ENCODE measurements at regions not wholly inside any gene's neighbourhood (a gene's known extent, or its start where the extent isn't known, plus 50 kb on each side); places are given as distances from the start of the nearest gene placed in this dataset.

DNA sequence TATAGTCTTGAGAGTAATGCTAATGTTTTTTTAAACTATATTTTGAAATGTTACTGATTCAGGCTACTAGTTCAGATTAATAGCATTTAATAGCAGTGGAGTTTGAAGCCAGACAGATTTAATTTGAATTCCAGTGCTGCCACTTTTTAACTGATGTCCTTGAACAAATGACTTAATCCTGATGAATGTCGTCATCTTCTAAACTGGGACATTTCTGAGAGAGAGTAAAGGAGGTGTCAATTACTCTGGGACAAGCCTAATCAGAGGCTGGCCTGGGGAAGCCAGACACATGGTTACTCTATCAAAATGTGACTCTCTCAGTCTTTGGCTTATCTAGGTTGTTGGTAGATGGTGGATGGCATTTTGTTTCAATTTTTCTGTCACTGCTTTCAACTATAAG lies 246.7 kb downstream of the HS3ST3A1 start:
- DNase-seq (ENCODE audit: low spot score) = no peak

DNA sequence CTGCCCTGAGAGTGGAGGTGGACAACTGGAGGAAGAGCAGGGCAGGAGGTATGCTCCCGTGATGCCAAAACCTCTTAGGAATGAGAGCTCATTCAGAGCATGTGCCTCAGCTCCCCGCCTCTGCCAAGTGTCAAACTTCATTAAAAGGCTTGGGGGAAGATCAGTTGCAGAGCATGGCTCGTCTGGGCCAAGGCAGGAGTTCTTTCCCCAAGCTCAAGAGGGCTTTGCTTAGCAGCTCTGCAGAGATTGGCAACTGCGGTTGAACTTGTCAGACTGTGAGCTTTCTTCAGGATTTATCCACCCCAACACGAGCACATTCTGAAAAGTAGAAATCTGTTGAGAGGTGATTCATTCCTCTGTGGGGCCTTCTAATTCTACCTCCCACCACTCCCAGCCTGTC lies 248.1 kb downstream of the HS3ST3A1 start:
- no peak for DNase-seq (ENCODE audit: low spot score)

DNA sequence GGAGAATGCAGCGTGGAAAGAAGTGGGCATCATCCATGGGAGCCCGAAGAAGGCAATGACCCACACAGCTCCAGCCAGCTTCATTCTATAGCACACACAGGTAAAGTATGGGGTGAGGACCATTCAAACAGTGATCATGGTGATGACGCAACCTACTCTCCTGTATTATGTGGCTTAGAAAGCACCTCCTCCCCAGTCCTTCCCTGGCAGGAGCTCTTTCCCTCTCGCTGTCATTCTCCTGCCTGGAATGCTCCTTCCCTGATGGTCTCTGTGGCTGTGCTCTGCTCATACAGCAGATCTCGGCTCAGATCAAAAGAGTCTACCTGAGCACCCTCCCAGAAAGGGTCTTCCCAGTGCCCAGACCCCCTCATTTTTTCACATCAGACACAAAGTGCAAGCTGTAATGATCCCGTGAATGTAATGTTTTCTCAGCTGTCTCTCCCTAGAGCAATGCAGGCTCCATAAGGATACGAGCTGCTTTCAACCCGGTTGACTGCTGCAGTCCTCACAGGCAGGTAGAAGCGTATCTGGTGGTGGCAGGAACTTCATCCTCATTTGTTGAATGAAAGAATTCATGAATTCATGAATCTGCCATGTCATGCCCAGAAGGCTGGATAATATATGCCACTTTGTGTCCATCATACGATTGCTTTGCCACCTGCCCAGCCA lies 248.8 kb downstream of the HS3ST3A1 start:
- no peak for DNase-seq (ENCODE audit: low spot score)

DNA sequence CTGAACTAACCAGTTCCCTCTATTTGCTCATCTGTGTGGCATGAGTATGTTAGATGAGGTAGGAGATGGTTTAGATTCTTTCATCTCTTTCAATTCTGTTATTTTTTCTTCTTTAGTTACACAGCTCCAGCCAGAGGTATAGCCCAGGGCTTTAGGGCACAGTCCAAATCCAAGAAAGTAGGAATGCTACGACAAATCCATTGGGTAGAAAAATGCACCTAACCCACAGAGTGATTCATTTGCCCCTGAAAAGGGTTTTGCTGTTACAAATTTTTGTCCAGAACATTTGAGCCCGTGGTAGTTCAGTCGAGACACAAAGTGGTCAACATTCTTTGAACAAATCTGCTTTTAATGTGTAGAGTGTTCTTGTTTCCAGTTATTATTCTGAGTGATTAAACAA lies 250.7 kb downstream of the HS3ST3A1 start:
- DNase-seq (ENCODE audit: low spot score) = no peak

DNA sequence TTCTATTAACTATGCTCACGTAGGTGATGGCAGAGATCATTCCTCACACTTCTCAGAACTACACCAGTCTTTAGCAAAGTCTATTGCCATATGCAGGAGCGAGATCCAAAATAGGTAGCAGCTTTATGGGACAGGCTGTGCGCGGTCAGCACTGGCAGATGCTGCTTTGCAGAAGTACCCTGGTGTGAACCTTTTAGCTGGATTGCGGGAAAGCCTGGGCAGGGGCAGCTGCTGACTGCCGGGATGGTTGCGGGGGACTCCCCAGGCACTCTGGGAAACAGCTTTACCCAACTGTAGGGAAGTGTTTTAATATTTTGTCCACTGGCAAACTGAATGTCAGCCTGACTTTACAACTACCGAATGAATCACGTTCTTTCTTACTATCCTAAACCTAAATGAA lies 251.3 kb downstream of the HS3ST3A1 start:
- DNase-seq (ENCODE audit: low spot score) = no peak

DNA sequence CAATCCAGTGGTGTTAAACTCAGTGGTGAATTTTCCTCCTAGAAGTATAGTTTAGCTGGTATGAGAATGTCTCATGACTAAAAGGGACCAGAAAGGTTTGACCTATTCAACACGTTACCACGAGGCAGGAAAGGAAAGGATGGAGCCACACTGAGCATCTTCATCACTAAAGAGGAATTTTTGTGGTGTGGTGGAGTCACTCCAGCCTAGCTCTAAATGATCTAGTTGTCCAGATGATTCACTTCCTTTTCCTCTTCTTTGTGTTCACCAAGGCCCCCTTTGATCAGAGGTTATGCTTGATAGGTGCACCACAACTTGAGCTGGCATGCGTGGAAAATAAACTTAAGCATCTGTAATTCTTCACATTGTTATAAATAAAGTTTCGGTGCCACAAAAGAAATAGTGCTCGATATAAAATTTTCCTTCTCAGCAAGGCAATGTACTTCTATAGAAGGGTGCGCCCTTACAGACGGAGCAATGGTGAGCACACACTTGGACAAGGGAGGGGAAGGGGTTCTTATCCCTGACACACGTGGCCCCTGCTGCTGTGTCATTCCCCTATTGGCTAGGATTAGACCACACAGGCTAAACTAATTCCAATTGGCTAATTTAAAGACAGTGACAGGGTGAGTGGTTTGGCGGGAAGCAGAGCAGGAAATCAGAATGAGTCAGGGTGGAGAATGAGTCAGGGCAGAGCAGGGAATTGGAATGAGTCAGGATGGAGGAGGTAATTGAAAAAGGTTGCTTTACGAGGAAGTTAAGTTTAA lies 254.6 kb downstream of the HS3ST3A1 start:
- DNase-seq (ENCODE audit: low spot score) = peak; percentile 96

DNA sequence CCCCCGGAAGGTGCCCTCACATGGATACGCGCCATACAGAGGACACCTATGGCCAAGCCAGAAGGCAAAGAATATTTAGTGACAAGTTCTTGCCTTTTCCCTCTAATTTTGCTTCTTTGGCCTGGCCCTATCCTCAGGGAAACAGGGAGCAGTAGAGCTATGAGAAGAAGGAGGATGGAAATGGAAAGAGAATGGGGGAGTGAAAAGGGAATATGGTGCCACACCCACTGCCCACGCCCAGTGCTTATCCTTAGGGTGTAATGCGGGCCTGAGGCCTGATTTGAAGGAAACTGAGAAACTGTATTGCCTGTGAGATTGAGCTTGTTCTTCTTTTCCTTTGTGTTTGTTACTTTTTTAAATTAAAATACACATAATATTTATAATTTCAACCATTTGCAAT lies 255.1 kb downstream of the HS3ST3A1 start:
- no peak for DNase-seq (ENCODE audit: low spot score)

DNA sequence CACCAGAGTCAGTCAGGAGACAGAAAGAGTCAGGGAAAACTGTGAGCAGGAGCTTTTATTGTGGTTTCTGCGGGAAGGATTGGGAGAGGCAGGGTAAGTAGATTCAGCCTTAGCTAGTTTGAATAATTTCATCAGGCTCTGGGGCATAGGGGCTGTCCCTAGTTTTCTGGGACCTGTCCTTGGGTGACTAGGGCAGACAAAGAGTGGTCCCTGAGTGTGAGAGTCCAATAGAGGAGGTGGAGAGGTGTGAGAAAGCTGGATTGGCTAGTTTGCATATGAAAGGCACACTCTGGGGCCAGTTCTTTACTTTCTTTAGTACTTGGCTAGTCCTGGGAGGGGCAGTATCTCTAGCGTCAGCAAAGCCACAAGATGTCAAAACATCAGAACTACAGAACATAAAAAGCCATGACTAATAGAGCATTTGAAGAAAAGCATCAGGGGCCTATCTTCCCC lies 255.6 kb downstream of the HS3ST3A1 start:
- DNase-seq (ENCODE audit: low spot score) = peak; percentile 69

DNA sequence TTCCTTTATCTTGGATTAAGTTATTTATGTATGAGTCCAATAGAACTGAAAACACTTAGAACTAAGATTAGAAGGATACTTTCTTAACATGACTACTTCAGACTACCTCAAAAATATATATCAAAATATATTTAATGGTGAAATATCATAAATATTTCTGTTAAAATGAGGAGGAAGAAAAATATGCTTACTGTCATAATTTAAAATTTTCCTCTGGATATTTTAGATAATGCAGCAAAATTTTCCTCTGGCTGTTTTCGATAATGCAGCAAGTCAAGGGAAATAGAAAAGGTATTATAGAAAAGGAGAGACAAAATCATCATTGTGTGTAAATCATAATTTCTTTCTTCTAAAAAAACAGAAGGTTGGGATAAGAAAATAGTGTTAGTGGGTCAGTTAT lies 263.3 kb downstream of the HS3ST3A1 start:
- DNase-seq (ENCODE audit: low spot score) = no peak

DNA sequence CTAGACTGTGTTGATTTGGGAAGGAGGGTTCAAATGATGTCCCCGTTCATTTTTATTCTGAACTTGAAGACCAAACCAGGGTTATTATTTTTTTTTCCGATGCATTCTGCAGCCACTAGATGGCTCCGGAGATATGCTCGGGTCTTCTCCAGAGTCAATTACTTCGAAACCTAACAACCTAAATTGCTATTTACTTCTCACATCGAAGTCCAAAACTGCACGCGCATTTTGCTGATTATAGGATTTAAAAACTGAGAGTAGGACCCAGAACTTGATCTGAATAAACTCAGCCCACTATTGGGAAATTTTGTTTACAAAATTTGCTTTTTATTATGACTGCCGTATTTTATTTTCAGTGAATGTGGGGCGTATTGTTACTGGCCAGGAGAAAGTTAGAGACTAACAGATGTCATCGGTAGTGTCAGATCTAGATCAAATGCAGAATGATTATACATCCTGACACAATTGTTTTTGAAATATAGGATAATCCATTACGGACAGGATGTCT lies 263.8 kb downstream of the HS3ST3A1 start:
- peak; percentile 60 for DNase-seq (ENCODE audit: low spot score)

DNA sequence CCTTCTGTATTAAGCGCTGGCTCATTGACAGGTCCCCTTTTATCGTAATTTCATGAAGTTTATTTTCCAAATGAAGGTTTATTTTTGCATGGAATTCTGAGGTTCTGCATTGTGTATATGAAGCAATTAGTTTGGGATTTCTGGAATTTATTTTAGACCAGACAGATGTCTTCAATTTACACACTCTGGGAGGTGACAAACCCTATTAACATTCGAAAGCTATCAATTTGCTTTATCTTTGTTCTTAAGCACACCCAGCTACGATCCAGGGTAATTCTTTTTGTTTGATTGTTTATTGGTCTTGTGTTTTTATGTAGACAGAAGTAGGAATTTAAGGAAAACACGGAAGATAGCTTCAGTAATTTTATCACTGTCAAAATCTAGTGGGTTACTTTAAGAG lies 264.6 kb downstream of the HS3ST3A1 start:
- DNase-seq (ENCODE audit: low spot score) = no peak

DNA sequence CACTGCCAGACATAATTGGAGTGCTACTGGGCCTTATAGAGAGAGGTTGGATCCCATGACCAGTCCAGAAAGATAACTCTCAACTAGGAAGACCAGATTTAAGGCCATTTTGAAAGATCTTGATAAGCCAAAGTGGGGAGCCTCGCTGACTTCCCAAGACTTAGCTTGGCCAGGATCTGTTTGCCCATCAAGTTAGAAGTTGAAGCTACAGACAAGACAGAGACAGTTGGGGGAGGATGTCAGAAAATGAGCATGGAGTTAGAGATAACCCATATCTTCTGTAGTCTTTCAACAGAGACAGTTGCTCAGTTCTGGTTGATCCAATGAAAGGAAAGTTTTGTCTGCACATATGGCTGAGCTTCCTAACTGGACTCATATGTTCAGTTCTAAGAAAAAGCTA lies 267.4 kb downstream of the HS3ST3A1 start:
- no peak for DNase-seq (ENCODE audit: low spot score)

DNA sequence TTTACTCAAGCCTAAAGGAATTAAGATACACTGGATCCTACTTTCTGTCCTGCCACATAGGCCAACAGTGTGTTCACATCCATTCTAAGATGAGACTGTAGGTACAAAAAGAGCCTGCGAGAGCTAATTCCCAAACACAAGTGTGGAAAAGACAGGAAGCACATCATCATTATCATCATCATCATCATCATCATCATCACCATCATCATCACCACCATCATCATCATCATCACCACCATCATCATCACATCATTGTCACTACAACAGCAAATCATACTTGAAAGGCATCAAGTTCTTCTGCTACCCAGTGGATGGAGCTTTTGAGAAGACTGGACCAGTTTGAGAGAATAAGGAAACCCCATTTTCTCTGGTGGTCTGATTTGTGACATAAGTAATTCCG lies 268.1 kb downstream of the HS3ST3A1 start:
- DNase-seq (ENCODE audit: low spot score) = no peak

DNA sequence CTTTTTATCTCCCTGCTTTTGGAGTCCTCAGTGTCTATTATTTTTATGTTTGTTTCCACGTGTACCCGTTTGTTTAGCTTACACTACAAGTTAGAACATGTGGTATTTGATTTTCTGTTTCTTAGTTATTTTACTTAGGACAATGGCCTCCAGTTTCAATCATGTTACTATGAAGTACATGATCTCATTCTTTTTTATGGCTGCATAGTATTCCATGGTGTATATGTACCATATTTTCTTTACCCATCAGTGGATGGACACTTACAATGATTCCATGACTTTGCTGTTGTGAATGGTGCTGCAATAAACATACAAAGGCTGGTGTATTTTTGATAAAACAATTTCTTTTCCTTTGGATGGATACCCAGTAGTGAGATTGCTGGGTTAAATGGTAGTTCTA lies 269.5 kb downstream of the HS3ST3A1 start:
- no peak for DNase-seq (ENCODE audit: low spot score)

DNA sequence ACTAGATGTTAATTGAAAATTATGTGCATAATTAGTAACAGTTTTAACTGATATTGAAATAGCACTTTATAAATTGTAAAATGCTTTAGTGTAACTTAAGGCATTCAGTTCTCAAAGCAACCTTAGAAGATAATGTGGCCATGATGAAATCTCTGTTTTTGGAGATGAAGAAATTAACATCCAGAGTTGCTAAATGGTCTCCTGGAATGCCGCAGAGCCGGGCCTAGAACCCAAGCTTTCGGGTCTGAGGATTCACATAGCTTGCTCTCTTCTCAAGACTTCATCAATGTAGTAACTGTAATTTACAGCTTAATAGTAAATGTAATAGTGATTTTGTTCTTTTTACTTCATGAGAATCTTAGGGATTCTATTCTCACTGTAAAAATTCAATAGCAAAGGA lies 272.3 kb downstream of the HS3ST3A1 start:
- no peak for DNase-seq (ENCODE audit: low spot score)

DNA sequence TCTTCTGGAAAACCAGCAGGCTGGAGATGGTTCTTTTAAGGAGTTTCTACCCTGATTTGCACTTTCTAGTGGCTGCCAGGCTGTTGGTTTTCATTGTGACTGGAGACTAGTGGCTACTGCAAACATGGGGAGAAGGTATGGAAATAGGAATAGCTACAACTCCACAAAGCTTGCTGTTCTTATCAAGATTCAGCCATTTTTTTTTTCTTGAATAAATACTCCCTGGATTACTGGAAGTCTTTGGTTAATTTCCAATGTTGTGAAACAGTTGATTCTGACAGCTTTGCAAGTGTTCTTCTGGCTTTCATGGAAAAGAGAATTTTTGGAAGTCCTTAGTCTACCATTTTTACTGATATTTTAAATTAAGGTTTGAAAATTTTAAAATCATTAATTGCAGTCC lies 277.7 kb downstream of the HS3ST3A1 start:
- DNase-seq (ENCODE audit: low spot score) = no peak

DNA sequence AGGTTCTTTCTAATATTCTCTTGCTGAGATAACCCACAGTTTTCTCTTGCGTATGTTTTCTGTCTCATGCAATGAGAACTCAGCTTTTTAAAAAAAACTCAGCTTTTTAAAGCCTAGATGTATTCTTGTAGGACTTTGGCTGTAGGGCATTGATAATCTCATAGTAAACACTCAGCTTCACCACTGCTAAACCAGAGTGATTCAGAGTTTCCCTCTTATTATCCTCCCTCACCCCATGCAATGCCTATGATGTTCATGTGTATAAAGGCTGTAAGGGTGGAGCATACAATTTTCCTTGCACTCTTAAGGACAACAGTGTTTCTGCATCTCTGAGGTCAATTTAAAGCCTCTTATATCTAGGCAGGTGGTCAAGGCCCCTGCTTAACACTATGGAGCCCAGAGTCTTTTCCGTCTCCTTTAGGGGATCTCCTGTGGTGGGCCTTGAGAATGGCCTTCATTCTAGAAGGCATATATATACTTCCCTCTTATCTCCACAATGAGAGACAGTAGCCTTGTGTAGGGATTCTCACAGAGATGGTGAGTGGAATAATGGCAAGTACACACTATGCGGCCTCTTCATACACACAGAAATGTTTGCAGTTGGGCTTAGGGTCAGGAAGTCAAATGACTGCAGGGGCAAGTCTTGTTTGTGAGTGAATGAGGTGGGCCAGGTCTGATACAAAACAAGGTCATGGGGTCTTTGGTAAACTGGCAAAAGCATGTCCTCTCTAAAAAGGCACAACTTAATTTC lies 279.6 kb downstream of the HS3ST3A1 start:
- no peak for DNase-seq (ENCODE audit: low spot score)

DNA sequence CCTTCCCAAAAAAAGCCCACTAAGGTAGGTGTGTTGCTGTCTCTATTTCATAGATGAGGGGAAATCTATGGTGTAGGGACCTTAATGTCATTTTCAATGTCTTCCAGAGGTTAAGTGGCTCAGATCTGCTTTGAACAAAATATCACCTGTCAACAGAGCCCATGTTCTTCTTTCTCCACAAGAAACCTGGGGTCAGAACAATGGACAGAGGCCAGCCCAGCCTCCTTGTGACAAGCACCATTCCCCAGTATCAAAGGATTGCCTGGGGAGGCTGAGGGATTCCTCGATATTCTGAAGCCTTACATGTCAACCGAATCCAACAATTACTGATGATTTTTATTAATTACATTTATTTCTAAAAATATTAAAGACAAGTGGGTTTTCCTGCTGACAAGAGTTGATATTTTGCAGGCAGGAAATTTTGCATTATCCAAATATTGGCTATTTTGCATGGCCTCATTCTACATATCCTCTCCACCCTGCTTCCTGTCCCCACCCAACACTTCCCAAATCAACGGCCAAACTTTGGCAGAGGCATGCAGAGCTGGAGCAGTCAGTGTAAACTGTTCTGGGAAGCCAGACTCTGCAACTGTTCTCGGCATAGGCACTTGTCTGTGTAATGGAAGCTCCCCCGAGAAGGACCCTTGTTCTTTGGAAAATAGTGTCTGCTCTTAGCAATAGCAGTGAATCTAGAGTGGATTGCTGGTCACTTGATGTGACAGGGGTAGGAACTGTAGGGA lies 281.5 kb downstream of the HS3ST3A1 start:
- DNase-seq (ENCODE audit: low spot score) = no peak

DNA sequence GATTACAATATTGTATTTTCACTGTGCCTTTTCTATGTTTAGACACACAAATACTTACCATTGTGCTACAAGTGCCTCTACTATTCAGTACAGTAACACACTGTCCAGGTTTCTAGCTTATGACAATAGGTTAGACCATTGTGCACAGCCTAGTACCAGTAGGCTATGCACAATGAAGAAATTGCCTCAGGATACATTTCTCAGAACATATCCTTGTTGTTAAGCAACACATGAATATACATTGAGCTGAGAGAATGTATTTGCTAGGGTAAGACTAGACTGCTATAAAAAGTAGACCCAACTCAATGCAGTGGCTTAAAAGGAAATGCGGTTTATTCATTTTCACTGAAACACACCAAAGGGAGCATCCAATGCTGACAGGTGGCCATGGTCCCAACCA lies 285.1 kb downstream of the HS3ST3A1 start:
- DNase-seq (ENCODE audit: low spot score) = no peak

DNA sequence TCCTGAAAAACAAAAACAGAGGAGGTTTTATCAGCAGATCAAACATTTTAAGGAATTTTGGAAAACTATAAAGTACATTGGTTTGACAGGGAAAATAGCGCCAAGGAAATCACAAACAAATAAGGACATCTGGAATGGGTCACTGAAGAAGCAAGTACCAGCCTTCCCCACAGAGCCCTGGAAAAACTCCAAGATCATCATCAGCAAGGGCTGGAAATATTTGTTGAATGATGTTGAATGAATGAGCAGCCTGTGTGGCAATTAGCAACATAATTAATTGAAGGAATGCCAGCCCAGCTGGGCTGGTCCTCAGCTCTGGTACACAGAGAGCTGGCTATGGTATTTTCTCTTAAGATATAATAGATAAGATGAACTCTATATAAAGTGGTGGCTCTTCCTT lies 290.4 kb downstream of the HS3ST3A1 start:
- no peak for DNase-seq (ENCODE audit: low spot score)

DNA sequence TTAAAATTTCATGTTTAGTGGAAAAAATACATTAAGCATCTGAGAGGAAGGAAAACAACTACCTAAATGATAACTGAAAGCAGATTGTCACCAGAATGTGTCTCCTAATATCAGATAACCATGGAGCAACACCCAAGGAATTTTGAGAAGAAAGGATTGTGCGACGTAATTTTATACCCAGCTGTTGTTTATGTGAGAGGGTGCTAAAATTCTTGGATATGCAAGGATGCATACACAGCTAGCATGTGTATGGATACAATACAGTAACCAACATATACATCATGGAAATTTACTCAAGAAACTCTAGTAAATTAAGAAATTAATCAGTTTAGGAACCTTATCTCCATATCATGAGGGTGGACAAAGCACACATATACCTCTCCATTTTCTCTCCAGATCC lies 290.9 kb downstream of the HS3ST3A1 start:
- no peak for DNase-seq (ENCODE audit: low spot score)

DNA sequence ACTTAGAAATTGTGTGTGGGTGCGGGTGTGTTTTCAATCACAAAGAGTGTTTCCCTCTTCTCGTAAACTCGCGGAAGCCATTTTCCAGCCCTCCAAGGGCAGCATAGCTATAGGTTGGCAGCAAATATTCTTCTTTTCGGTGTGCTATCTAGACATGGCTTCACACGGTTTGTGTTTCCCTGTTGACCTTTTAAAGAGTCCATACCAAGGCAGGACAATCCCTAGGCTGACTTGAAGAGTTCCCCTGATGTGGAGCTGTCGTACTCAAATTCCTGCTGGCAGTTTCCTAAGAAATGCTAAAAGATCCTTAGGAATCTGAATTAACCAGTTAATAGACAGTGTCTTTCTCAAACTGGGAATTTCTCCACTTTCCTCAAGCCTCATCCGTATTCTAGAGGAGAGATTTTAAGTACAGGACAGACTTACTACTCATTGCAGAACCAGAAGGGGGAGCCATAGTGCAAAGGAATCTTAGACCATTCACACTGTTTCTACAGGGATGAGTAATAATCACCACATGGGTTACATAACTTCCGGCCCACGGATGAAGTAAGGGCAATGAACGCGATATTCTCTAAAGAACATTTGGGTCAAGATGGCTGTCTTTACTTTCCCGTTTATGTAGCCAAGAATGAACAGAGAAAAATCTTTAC lies 288.6 kb upstream of the ELAC2 start:
- peak; percentile 36 for DNase-seq (ENCODE audit: low spot score)
